Dedifferentiated amniotic fluid mesenchymal stem cell (primary cell): ENCODE measurements at regions not wholly inside any gene's neighbourhood (a gene's known extent, or its start where the extent isn't known, plus 50 kb on each side); places are given as distances from the start of the nearest gene placed in this dataset.

Experiments used
- DNase-seq: peaks from one replicate; pipeline ENCODE4 v3.0.0-alpha.2; 2016; ENCODE audit errors: extremely low spot score

GRCh38 chr6:170116636-170117035, 174.2 kb downstream of the DLL1 start:
- DNase-seq = no peak

- DNase-seq = no peak
Measured at GRCh38 chr6:170114956-170115855, 175.7 kb downstream of the DLL1 start.

- DNase-seq = no peak
Measured at GRCh38 chr6:170114187-170114945, 176.5 kb downstream of the DLL1 start.

- no peak for DNase-seq
Measured at GRCh38 chr6:170113141-170113540, 177.7 kb downstream of the DLL1 start.

- DNase-seq = no peak
Measured at GRCh38 chr6:170112583-170112860, 178.4 kb downstream of the DLL1 start.

- no peak for DNase-seq
Measured at GRCh38 chr6:170111816-170112582, 178.9 kb downstream of the DLL1 start.

- no peak for DNase-seq
Measured at GRCh38 chr6:170111141-170111664, 179.7 kb downstream of the DLL1 start.

GRCh38 chr6:170110201-170111140, 180.4 kb downstream of the DLL1 start:
- no peak for DNase-seq

GRCh38 chr6:170108890-170109587, 181.8 kb downstream of the DLL1 start:
- DNase-seq = no peak

- DNase-seq = no peak
Measured at GRCh38 chr6:170108456-170108855, 182.4 kb downstream of the DLL1 start.

GRCh38 chr6:170107606-170108222, 183.2 kb downstream of the DLL1 start:
- no peak for DNase-seq

- DNase-seq = no peak
Measured at GRCh38 chr6:170106906-170107525, 183.9 kb downstream of the DLL1 start.

GRCh38 chr6:170102582-170103481, 188.0 kb downstream of the DLL1 start:
- DNase-seq = no peak

- no peak for DNase-seq
Measured at GRCh38 chr6:170102038-170102437, 188.8 kb downstream of the DLL1 start.

- no peak for DNase-seq
Measured at GRCh38 chr6:170101281-170102035, 189.4 kb downstream of the DLL1 start.

- no peak for DNase-seq
Measured at GRCh38 chr6:170100046-170100445, 190.8 kb downstream of the DLL1 start.

- no peak for DNase-seq
Measured at GRCh38 chr6:170099387-170099786, 191.5 kb downstream of the DLL1 start.
